Transverse colon (tissue), 4 donors: ENCODE measurements at regions not wholly inside any gene's neighbourhood (a gene's known extent, or its start where the extent isn't known, plus 50 kb on each side); places are given as distances from the start of the nearest gene placed in this dataset.

Experiments
- DNase-seq: peaks from one replicate; pipeline ENCODE4 v3.0.0-alpha.2; 2019
- H3K27ac ChIP-seq, 4 donors: fragments of 200-600 bp; sonication (generic); 2 replicates each; pipeline ENCODE4 v1.5.1; 2016 to 2018; ENCODE audit warnings: inconsistent platforms in 4 of 4
- H3K27me3 ChIP-seq: fragments of 200-600 bp; sonication (generic); 2 replicates; pipeline ENCODE4 v1.5.1; 2017; ENCODE audit warnings: inconsistent platforms
- H3K36me3 ChIP-seq, 4 donors: fragments of 200-600 bp; sonication (generic); 2 replicates each; pipeline ENCODE4 v1.5.1; 2017 to 2019; ENCODE audit warnings: inconsistent platforms in 4 of 4
- H3K4me1 ChIP-seq, 4 donors: fragments of 200-600 bp; sonication (generic); 2 replicates each; pipeline ENCODE4 v1.5.1; 2017 to 2020; ENCODE audit warnings: inconsistent platforms in 4 of 4
- H3K4me3 ChIP-seq, 4 donors: fragments of 200-600 bp; sonication (generic); 1 replicate in 1 of 4; 2 replicates in 3 of 4; pipeline versions ENCODE4 v1.5.1 to v1.6.1; 2017 to 2019; ENCODE audit warnings: inconsistent platforms in 4 of 4
- H3K9me3 ChIP-seq, 2 donors: fragments of 200-600 bp; sonication (generic); 2 replicates each; pipeline ENCODE4 v1.5.1; 2017 to 2019; ENCODE audit warnings: inconsistent platforms in 2 of 2
- CTCF ChIP-seq, 5 experiments: fragments of 200-600 bp in 3 of 5; fragments of 450-650 bp in 2 of 5; sonication (generic) in 3 of 5; IDR thresholded peaks; 1 replicate in 2 of 5; 2 replicates in 3 of 5; pipeline ENCODE4 v1.5.1; 2016 to 2017; ENCODE audit warnings: antibody characterized with exemption in 5 of 5, inconsistent platforms in 3 of 5, mild to moderate bottlenecking in 2 of 5, moderate library complexity in 1 of 5
- EP300 ChIP-seq: sonication (generic); formaldehyde crosslinking; IDR thresholded peaks from one replicate; pipeline ENCODE4 v1.6.1; 2017; ENCODE audit warnings: antibody characterized with exemption, low read depth
- POLR2A ChIP-seq: fragments of 450-650 bp; IDR thresholded peaks from one replicate; pipeline ENCODE4 v1.6.1; 2016; ENCODE audit warnings: antibody characterized with exemption, mild to moderate bottlenecking, moderate library complexity
- POLR2AphosphoS5 ChIP-seq, 3 donors: sonication (generic); formaldehyde crosslinking; IDR thresholded peaks; one replicate each; pipeline ENCODE4 v1.6.1; 2016; ENCODE audit warnings: antibody characterized with exemption in 3 of 3
- WGBS, 2 donors: methylation state at CpG; one replicate each; pipeline ENCODE4 v1.1.5; 2018; ENCODE audit warnings: low coverage in 1 of 2; 5-methylcytosine and 5-hydroxymethylcytosine counted together
- in situ Hi-C, 4 donors: fragments of 200-750 bp; cut with MboI; loops; one replicate each; pipeline versions ENCODE4 v1.15.0 to v1.15.1; 2017; ENCODE audit warnings: low sequenced_read_pairs in 3 of 4, low pct_ligation_motif_present in 1 of 4, low pct_unique_long_range_greater_than_20kb in 1 of 4
- intact Hi-C: fragments of 100-400 bp; cut with DNase I; formaldehyde crosslinking; loops from one replicate; pipeline ENCODE4 v1.15.1; 2023; ENCODE audit warnings: low total_unique reads

- Histone ChIP-seq H3K9me3 (no peaks in the 10 kb centered on the region), H3K36me3 (no peaks in the 10 kb centered on the region), H3K4me3 (no peak overlapping the region), H3K4me1 (peaks cover 0 to 7% (median 2%) of the 10 kb centered on the region in 4 donors), H3K27me3 (peaks cover 5% of the 10 kb centered on the region), H3K27ac (no peak overlapping the region)
- intact Hi-C loops (no loop called here), in situ Hi-C loops (loop anchor here in 1 of 4 donors (25.0 kb wide), 2 partner anchors 483 to 1358 kb away; no protein-coding TSS in a partner anchor)
- no peak for DNase-seq
- TF ChIP-seq POLR2A (no peak), POLR2AphosphoS5 (IDR thresholded peaks at IDR 0.05) (no peak), EP300 (no peak), CTCF (IDR thresholded peaks at IDR 0.05) (no peak)
These were observed 77.0 kb downstream of the BUD13 start for GRCh38 chr11:116695657-116696254.

GRCh38 chr11:116694815-116695590, 77.8 kb downstream of the BUD13 start:
- H3K36me3 ChIP-seq: no peaks in the 10 kb centered on the region
- H3K27me3 ChIP-seq: peaks cover 5% of the 10 kb centered on the region
- TF ChIP-seq POLR2A: no peak
- TF ChIP-seq POLR2AphosphoS5 (IDR thresholded peaks at IDR 0.05): no peak
- TF ChIP-seq EP300: no peak
- TF ChIP-seq CTCF (IDR thresholded peaks at IDR 0.05): no peak
- no peak overlapping the region for H3K27ac ChIP-seq
- intact Hi-C loops: loop anchor here (5.0 kb wide), 1 partner anchor 243 kb away; no protein-coding TSS in a partner anchor
- peaks cover 0 to 7% (median 2%) of the 10 kb centered on the region in 4 donors for H3K4me1 ChIP-seq
- no peaks in the 10 kb centered on the region for H3K9me3 ChIP-seq
- DNase-seq: no peak
- 83 to 90% methylated on average over 3 to 14 of the region's 14 CpGs for WGBS, 2 donors
- H3K4me3 ChIP-seq: no peak overlapping the region
- in situ Hi-C loops: loop anchor here in 1 of 4 donors (25.0 kb wide), 2 partner anchors 483 to 1358 kb away; no protein-coding TSS in a partner anchor

- DNase-seq: no peak
- Histone ChIP-seq H3K36me3 (no peaks in the 10 kb centered on the region), H3K27me3 (peaks cover 5% of the 10 kb centered on the region), H3K4me1 (peaks cover 0 to 7% (median 2%) of the 10 kb centered on the region in 4 donors), H3K9me3 (no peaks in the 10 kb centered on the region), H3K4me3 (no peak overlapping the region), H3K27ac (no peak overlapping the region)
- TF ChIP-seq POLR2A (no peak), EP300 (no peak), CTCF (IDR thresholded peaks at IDR 0.05) (no peak), POLR2AphosphoS5 (IDR thresholded peaks at IDR 0.05) (no peak)
- 72% methylated on average over 3 of the region's 3 CpGs; no CpG with 5 or more reads in 1 of the 2 donors for WGBS, 2 donors
- intact Hi-C loops: loop anchor here (5.0 kb wide), 1 partner anchor 242 kb away; no protein-coding TSS in a partner anchor
- in situ Hi-C loops: loop anchor here in 1 of 4 donors (25.0 kb wide), 2 partner anchors 482 to 1357 kb away; no protein-coding TSS in a partner anchor
These were observed 78.5 kb downstream of the BUD13 start for GRCh38 chr11:116694349-116694725.

GRCh38 chr11:116693593-116694348, 79.0 kb downstream of the BUD13 start:
- H3K36me3 ChIP-seq: no peaks in the 10 kb centered on the region
- peaks cover 5% of the 10 kb centered on the region for H3K27me3 ChIP-seq
- H3K9me3 ChIP-seq: no peaks in the 10 kb centered on the region
- intact Hi-C loops: loop anchor here (5.0 kb wide), 1 partner anchor 241 kb away; no protein-coding TSS in a partner anchor
- in situ Hi-C loops: loop anchor here in 1 of 4 donors (25.0 kb wide), 2 partner anchors 481 to 1356 kb away; no protein-coding TSS in a partner anchor
- TF ChIP-seq POLR2AphosphoS5 (IDR thresholded peaks at IDR 0.05) (no peak), EP300 (no peak), CTCF (IDR thresholded peaks at IDR 0.05) (no peak), POLR2A (no peak)
- H3K27ac ChIP-seq: no peak overlapping the region
- peak; percentile 50 for DNase-seq
- no peak overlapping the region for H3K4me3 ChIP-seq
- 50 to 57% methylated on average over 3 to 16 of the region's 16 CpGs for WGBS, 2 donors
- peaks cover 0 to 7% (median 2%) of the 10 kb centered on the region in 4 donors for H3K4me1 ChIP-seq
